K562 (cell line): ENCODE measurements at regions not wholly inside any gene's neighbourhood (a gene's known extent, or its start where the extent isn't known, plus 50 kb on each side); places are given as distances from the start of the nearest gene placed in this dataset.

Experiments used
- ATAC-seq: fragments of 200-7000 bp; cut with Tn5 transposase; 3 replicates; pipeline ENCODE4 v1.9.1; 2020; ENCODE audit warnings: moderate library complexity
- BruUV-seq: library from RNA; stranded (reverse); fragments of 400-500 nt; replicated peaks from 2 replicates; lab custom pipeline; 2021; lab: Mats Ljungman, UMichigan
- CTCF ChIA-PET: fragments of 300-600 bp; formaldehyde crosslinking; extraction: SDS; loops from one replicate; lab custom pipeline; 2021; ENCODE audit warnings: low intra/inter-chr PET ratio; lab: Yijun Ruan, JAX
- POLR2A ChIA-PET: fragments of 300-600, 350-650 bp; sonication (Branson Sonifier 250); formaldehyde crosslinking; extraction: SDS; loops from one replicate; lab custom pipeline; 2021; ENCODE audit warnings: antibody characterized with exemption, inconsistent platforms; lab: Yijun Ruan, JAX
- DNase-seq, 4 experiments: peaks; one replicate each; pipeline versions ENCODE4 v3.0.0 to v3.0.0-alpha.2; 2011 to 2018; ENCODE audit warnings: low spot score in 3 of 4, mixed read lengths in 3 of 4; ENCODE audit errors: extremely low read depth in 1 of 4
- FAIRE-seq: peaks from 2 replicates; lab custom pipeline; 2011; peaks lifted over from hg19 to GRCh38; lab: Jason Lieb, UNC
- H2AFZ ChIP-seq: 2 replicates; pipeline ENCODE4 v1.6.0; 2011; ENCODE audit warnings: low read depth, low read length, control low read depth, inconsistent platforms
- H3K27ac ChIP-seq: fragments of 200-600 bp; 3 replicates; pipeline ENCODE4 v1.8.0; 2011; ENCODE audit warnings: low read depth, mild to moderate bottlenecking, control low read depth, inconsistent platforms, low read length, moderate library complexity, mixed read lengths; ENCODE audit errors: extremely low read depth
- H3K27me3 ChIP-seq, 2 experiments: fragments of 300-600 bp in 1 of 2; 2 replicates in 1 of 2; 3 replicates in 1 of 2; pipeline versions ENCODE4 v1.6.0 to v1.8.0; 2011; ENCODE audit warnings: inconsistent platforms in 2 of 2, low read length in 2 of 2, mild to moderate bottlenecking in 1 of 2, mixed read lengths in 1 of 2, moderate library complexity in 1 of 2; ENCODE audit not compliant: control insufficient read depth in 2 of 2, insufficient read depth in 2 of 2
- H3K36me3 ChIP-seq: fragments of 300-600 bp; 3 replicates; pipeline ENCODE4 v1.8.0; 2011; ENCODE audit warnings: mild to moderate bottlenecking, low read length, inconsistent platforms; ENCODE audit not compliant: control insufficient read depth, insufficient read depth
- H3K4me1 ChIP-seq, 2 experiments: fragments of 200-600 bp in 1 of 2; replicated peaks in 1 of 2; 2 replicates in 1 of 2; 3 replicates in 1 of 2; pipeline versions ENCODE4 v1.5.1 to v1.8.0; 2011; ENCODE audit warnings: inconsistent platforms in 2 of 2, low read length in 2 of 2, mild to moderate bottlenecking in 1 of 2, mixed read lengths in 1 of 2, moderate library complexity in 1 of 2; ENCODE audit not compliant: control insufficient read depth in 2 of 2, insufficient read depth in 2 of 2
- H3K4me2 ChIP-seq: 2 replicates; pipeline ENCODE4 v1.6.1; 2011; ENCODE audit warnings: low read length, control low read depth, inconsistent platforms, mixed read lengths; ENCODE audit not compliant: insufficient read depth
- H3K4me3 ChIP-seq: fragments of 200-600 bp; sonication (generic), shearing (Covaris generic); 2 replicates; pipeline ENCODE4 v1.5.1; 2016; ENCODE audit warnings: control low read depth, inconsistent platforms
- H3K79me2 ChIP-seq: fragments of 200-600 bp; 3 replicates; pipeline ENCODE4 v1.8.0; 2011; ENCODE audit warnings: low read length, inconsistent platforms; ENCODE audit not compliant: control insufficient read depth, insufficient read depth
- H3K9ac ChIP-seq, 2 experiments: 2 replicates each; pipeline versions ENCODE4 v1.6.0 to v1.6.1; 2011; ENCODE audit warnings: low read depth in 2 of 2, low read length in 2 of 2, control low read depth in 1 of 2, inconsistent platforms in 1 of 2, mild to moderate bottlenecking in 1 of 2, mixed read lengths in 1 of 2; ENCODE audit not compliant: insufficient read depth in 1 of 2
- H3K9me1 ChIP-seq: one replicate; pipeline ENCODE4 v1.6.0; 2011; ENCODE audit warnings: inconsistent platforms, mild to moderate bottlenecking, low read length, moderate library complexity; ENCODE audit not compliant: control insufficient read depth, insufficient read depth
- H3K9me3 ChIP-seq: replicated peaks from 2 replicates; pipeline ENCODE4 v1.5.1; 2011; ENCODE audit warnings: low read depth, low read length, inconsistent platforms; ENCODE audit not compliant: control insufficient read depth, insufficient read depth
- H4K20me1 ChIP-seq: replicated peaks from 2 replicates; pipeline ENCODE4 v1.6.1; 2011; ENCODE audit warnings: low read length, inconsistent platforms, mixed read lengths; ENCODE audit not compliant: control insufficient read depth, insufficient read depth
- BACH1 ChIP-seq: fragments of 200-800 bp; sonication (Bioruptor generic); IDR thresholded peaks from 2 replicates; pipeline ENCODE4 v1.6.1; 2016; ENCODE audit warnings: missing genetic modification characterization, missing compliant biosample characterization
- KDM1A ChIP-seq, 2 experiments: fragments of 450-650 bp; IDR thresholded peaks; 2 replicates each; pipeline ENCODE4 v1.6.1; 2016; ENCODE audit warnings: mild to moderate bottlenecking in 2 of 2
- ZNF311 ChIP-seq: fragments of 250-450 bp; sonication (Bioruptor Pico); IDR thresholded peaks from 2 replicates; pipeline ENCODE4 v1.4.0; 2020; ENCODE audit warnings: mild to moderate bottlenecking, moderate library complexity
- ZNF507 ChIP-seq: conservative IDR thresholded peaks from 2 replicates; pipeline ENCODE4 v1.6.1; 2017; ENCODE audit warnings: missing genetic modification characterization, missing compliant biosample characterization
- WGBS: fragments of 100-300 bp; shearing (Covaris generic); methylation state at CpG from one replicate; pipeline ENCODE4 v1.1.6; 2016; ENCODE audit warnings: low coverage, mixed read lengths; ENCODE audit not compliant: insufficient coverage; ENCODE audit errors: missing lambda C conversion rate; 5-methylcytosine and 5-hydroxymethylcytosine counted together
- in situ Hi-C: fragments of 300-500 bp; cut with MboI; formaldehyde crosslinking; loops from 4 replicates; pipeline ENCODE4 v1.15.0; 2018; ENCODE audit warnings: inconsistent platforms, mixed read lengths
- intact Hi-C: fragments of 100-400 bp; cut with micrococcal nuclease; formaldehyde crosslinking; loops from 2 replicates; pipeline ENCODE4 v1.14.2; 2022
- TF ChIP-seq, protein P1 (sequence below): IDR thresholded peaks from 3 replicates; pipeline ENCODE4 v1.6.1; 2011; ENCODE audit warnings: borderline replicate concordance, mild to moderate bottlenecking, moderate library complexity; ENCODE audit not compliant: insufficient read length; ENCODE audit errors: extremely low read depth
- TF ChIP-seq, protein P2 (sequence below): fragments of 250-450 bp; sonication (Bioruptor Pico); IDR thresholded peaks from 2 replicates; pipeline ENCODE4 v1.8.0; 2022; ENCODE audit warnings: inconsistent platforms, mild to moderate bottlenecking, moderate library complexity, borderline replicate concordance

DNA sequence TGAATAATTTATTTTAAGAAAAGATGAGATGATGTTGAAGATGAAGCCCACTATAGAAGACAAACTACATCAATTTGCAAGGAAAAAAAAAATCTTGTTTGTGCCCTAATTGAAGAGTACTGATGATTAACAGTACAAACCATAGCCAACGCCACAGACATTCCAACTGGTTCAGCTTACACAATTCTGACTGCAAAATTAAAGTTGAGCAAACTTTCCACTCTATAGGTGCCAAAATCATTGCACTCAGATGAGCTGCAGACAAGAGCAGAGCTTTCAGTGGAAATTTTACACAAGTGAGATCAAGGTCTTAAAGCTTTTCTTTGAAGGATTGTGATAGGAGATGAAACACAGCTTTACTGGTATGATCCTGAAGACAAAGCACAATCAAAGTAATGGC lies 85.3 kb downstream of the OGFRL1 start:
- intact Hi-C loops (no loop called here), in situ Hi-C loops (no loop called here)
- DNase-seq = no peak
- H3K9me3 ChIP-seq = no peaks in the 10 kb centered on the region
- H3K4me1 ChIP-seq = no peaks in the 10 kb centered on the region
- H3K4me3 ChIP-seq = no peak overlapping the region
- H3K4me2 ChIP-seq = no peak overlapping the region
- ATAC-seq = no peak
- ChIA-PET CTCF (no interaction called here), POLR2A (no interaction called here)
- 11% methylated on average over 1 of the region's 1 CpG for WGBS
- H3K9me1 ChIP-seq = no peaks in the 10 kb centered on the region
- no TSS peak for BruUV-seq
- no peaks in the 10 kb centered on the region for H3K27me3 ChIP-seq
- H3K9ac ChIP-seq = no peak overlapping the region
- H3K36me3 ChIP-seq = no peaks in the 10 kb centered on the region
- no peaks in the 10 kb centered on the region for H4K20me1 ChIP-seq
- no peaks in the 10 kb centered on the region for H3K79me2 ChIP-seq
- H3K27ac ChIP-seq = no peak overlapping the region
- H2AFZ ChIP-seq = no peak overlapping the region
- TF ChIP-seq KDM1A (IDR thresholded peaks at IDR 0.05) (no peak), ZNF507 (no peak), BACH1 (tag) (no peak), ZNF311 (CRISPR knock-in tag) (no peak)
- TF ChIP-seq, protein P1, sequence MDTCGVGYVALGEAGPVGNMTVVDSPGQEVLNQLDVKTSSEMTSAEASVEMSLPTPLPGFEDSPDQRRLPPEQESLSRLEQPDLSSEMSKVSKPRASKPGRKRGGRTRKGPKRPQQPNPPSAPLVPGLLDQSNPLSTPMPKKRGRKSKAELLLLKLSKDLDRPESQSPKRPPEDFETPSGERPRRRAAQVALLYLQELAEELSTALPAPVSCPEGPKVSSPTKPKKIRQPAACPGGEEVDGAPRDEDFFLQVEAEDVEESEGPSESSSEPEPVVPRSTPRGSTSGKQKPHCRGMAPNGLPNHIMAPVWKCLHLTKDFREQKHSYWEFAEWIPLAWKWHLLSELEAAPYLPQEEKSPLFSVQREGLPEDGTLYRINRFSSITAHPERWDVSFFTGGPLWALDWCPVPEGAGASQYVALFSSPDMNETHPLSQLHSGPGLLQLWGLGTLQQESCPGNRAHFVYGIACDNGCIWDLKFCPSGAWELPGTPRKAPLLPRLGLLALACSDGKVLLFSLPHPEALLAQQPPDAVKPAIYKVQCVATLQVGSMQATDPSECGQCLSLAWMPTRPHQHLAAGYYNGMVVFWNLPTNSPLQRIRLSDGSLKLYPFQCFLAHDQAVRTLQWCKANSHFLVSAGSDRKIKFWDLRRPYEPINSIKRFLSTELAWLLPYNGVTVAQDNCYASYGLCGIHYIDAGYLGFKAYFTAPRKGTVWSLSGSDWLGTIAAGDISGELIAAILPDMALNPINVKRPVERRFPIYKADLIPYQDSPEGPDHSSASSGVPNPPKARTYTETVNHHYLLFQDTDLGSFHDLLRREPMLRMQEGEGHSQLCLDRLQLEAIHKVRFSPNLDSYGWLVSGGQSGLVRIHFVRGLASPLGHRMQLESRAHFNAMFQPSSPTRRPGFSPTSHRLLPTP = no peak
- TF ChIP-seq, protein P2, sequence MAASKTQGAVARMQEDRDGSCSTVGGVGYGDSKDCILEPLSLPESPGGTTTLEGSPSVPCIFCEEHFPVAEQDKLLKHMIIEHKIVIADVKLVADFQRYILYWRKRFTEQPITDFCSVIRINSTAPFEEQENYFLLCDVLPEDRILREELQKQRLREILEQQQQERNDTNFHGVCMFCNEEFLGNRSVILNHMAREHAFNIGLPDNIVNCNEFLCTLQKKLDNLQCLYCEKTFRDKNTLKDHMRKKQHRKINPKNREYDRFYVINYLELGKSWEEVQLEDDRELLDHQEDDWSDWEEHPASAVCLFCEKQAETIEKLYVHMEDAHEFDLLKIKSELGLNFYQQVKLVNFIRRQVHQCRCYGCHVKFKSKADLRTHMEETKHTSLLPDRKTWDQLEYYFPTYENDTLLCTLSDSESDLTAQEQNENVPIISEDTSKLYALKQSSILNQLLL (CRISPR knock-in tag) = no peak
- FAIRE-seq = no peak
